ENCODE measurements at regions not wholly inside any gene's neighbourhood (a gene's known extent, or its start where the extent isn't known, plus 50 kb on each side); places are given as distances from the start of the nearest gene placed in this dataset.

GRCh38 chr11:70805971-70806370, 407.6 kb downstream of the CTTN start:
- DNase-seq (ENCODE audit: low spot score) (no peak), ATAC-seq (no peak)

DNA sequence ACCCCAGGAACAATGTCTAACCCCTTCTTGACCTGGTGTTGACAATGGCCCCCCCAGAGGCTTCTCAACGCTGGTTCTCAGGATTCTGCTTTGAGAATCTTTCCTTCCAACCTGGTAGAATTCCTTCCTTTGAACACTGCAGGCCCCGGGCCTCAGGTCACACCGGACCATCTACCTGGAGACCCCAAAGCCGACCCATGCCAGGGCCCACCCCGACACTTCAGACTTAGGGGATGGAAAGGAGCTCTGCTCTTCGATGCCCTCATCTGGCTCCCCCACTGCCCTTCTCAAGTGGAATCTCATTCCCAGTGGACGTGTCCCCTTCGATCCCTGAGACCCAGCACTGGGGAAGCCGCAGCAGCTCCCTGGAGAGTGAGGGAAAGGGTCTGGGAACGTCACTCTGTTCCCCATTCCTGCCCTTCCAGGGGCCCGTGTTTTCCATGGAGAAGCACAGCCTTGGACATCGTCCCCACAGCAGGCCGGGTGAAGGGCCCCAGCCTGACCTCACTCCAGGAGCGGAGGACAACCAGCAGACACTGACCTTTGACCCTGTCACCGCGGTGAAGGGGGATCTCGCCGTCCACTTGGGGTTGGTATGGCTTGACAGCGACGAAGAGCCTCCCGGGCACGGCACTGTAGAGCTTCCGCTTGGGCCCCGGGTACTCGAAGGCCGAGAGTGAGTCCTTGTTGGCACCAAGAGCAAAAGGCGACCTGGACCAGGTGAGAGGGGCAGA, 408.3 kb downstream of the CTTN start:
- DNase-seq (ENCODE audit: low spot score) (no peak), ATAC-seq (no peak)

DNA sequence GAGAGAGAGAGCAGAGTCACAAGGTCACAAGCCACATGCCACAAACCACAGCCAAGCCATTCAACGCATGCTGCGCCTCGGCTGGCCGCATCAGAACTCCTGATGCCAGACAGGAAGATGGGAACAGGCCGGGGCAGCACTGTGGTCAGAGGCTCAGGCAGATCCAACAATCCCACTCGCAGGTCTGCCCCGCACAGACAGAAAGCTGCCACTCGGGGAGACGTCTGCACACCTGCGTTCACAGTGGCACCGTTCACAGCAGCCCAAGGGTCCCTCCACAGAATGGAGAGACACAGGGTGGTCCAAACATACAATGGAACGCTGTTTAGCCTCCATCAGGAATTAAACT, 408.8 kb downstream of the CTTN start:
- DNase-seq (ENCODE audit: low spot score): no peak
- ATAC-seq: no peak

GRCh38 chr11:70808686-70809375, 410.5 kb downstream of the CTTN start:
- DNase-seq (ENCODE audit: low spot score): no peak
- no peak for ATAC-seq

GRCh38 chr11:70810133-70810532, 411.8 kb downstream of the CTTN start:
- DNase-seq (ENCODE audit: low spot score): no peak
- no peak for ATAC-seq

GRCh38 chr11:70810681-70811080, 412.4 kb downstream of the CTTN start:
- DNase-seq (ENCODE audit: low spot score): no peak
- ATAC-seq: no peak

GRCh38 chr11:70811483-70811882, 413.2 kb downstream of the CTTN start:
- DNase-seq (ENCODE audit: low spot score) (no peak), ATAC-seq (no peak)

- ATAC-seq (no peak), DNase-seq (ENCODE audit: low spot score) (no peak)
These were observed 413.6 kb downstream of the CTTN start for GRCh38 chr11:70811915-70812314.

DNA sequence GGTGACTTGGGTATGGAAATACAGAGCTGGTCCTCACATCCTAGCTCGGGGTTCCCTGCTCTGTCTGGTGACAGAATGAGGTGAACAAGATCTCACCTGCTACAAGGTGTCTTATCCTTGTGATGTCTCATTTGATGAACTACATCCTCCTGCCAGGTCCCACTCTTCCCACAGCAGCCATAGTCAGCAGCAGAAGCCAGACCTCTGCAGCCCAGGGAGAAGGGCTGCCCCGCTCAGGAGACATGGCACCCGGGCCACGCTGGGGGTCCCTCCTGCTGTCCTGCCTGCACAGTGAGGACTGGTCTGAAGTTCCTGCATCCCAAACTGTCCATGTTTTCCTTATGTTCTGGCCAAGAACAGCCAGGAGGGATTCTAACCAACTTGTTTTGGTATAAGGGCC, 414.1 kb downstream of the CTTN start:
- ATAC-seq (no peak), DNase-seq (ENCODE audit: low spot score) (no peak)

- ATAC-seq (no peak), DNase-seq (ENCODE audit: low spot score) (no peak)
These were observed 415.3 kb downstream of the CTTN start for GRCh38 chr11:70813651-70814050.

DNA sequence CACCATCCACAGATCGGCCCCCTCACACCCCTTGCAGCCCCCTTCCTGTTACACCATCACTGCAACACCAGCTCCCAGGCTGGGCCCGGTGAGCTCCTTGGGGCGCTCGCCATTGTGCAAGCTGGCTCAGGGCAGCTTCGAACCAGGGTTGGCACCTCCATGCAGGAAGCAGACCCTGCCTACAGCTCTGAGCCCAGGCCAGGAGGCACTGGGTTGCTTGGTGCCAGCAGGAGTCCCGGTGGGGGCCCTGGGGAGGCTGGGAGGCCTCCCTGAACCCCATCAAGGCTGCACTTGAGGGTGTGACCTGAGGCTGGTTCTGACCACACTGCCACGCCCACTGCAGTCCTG, 417.1 kb downstream of the CTTN start:
- ATAC-seq: peak; percentile 13
- no peak for DNase-seq (ENCODE audit: low spot score)

DNA sequence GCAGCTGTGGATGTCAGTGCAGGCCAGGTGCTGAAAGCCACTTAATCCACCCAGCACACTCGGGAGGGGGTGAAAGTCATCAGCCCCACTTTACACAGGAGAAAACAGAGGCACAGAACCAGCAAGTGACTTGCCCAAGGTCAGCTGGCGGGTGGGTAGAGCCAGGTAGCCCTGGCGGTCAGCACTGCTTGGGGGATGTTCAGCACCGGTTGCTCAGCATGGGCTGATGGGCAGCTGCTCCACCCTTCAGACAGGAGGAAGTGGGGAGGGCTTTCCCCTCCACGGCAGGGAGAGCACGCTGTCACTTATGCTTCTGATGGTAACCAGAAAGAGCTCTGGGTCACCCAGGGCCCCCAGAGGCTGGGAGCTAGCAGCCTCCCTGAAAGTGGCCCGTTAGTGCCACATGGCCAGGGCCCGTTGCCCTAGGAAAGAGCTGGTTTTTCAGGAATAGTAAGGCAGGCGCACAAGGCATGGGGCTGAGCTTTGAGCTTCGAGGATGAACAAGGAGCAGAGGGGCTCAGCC, 417.9 kb downstream of the CTTN start:
- ATAC-seq (no peak), DNase-seq (ENCODE audit: low spot score) (no peak)

DNA sequence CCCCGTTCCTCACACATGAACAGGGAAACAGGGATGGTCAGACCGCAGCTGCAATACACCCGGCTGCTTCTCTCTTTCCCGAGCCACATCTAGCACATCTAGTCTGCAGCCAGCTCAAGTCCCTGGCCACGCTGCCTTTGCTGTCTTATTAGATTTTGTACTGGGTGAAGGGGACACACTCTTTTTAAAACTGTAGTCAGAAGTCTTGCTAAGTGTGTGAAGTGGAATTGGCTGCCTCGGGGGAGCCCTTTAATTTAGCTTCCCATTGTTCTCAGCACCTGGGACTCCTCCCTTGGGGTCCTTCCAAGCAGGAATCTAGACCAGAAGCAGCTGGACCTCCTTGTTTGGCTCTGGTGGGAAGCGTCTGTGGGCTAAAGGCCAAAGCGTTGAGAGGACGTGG, 420.0 kb downstream of the CTTN start:
- DNase-seq (ENCODE audit: low spot score): no peak
- ATAC-seq: no peak

- no peak for DNase-seq (ENCODE audit: low spot score)
These were observed 420.7 kb downstream of the CTTN start for GRCh38 chr11:70819022-70819421.

DNA sequence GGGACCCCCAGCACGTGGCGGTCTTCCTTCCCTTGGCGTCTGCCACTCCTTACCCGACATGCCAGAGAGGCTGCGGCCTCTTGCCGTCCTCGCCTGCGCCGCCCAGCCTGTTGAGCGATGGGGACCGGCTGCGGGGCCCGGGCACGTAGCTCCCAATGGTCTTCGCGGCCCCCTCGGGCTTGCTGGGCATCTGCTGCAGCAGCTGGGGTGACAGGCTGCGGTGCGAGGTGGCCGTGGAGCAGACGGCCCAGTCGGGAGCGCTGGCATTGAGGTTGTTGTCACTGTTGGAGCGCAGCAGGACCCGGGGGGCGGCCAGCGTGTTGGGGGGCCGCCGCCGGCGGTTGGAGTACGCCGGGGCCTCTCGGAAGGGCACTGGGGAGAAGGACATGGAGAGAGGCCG, 422.0 kb downstream of the CTTN start:
- ATAC-seq (no peak), DNase-seq (ENCODE audit: low spot score) (no peak)

More at GRCh38 chr11:70819022-70819421, 420.7 kb downstream of the CTTN start:
- no peak for ATAC-seq

DNA sequence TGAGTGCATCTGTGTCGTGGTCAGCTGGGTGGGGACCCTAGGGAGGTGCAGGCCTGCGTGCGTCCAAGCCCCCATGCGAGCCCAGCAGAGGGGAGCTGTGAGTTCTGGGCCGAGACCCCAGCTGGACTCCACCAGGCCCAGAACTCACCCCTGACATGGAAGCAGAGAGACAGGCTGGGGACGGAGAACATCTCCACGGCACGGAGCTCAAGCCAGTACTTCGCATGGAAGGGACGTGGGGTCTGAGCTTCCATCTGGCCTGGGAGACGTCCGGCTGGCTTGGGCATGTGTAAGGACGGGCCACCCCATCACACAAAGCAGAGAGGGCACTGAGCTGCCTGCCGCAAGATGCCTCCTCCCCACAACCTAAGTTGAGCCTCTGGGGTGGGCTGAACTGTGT, 422.4 kb downstream of the CTTN start:
- DNase-seq (ENCODE audit: low spot score): no peak
- no peak for ATAC-seq

GRCh38 chr11:70823771-70824170, 425.4 kb downstream of the CTTN start:
- DNase-seq (ENCODE audit: low spot score) (no peak), ATAC-seq (peak; percentile 63)

- no peak for ATAC-seq
These were observed 426.4 kb downstream of the CTTN start for GRCh38 chr11:70824605-70825245.

DNA sequence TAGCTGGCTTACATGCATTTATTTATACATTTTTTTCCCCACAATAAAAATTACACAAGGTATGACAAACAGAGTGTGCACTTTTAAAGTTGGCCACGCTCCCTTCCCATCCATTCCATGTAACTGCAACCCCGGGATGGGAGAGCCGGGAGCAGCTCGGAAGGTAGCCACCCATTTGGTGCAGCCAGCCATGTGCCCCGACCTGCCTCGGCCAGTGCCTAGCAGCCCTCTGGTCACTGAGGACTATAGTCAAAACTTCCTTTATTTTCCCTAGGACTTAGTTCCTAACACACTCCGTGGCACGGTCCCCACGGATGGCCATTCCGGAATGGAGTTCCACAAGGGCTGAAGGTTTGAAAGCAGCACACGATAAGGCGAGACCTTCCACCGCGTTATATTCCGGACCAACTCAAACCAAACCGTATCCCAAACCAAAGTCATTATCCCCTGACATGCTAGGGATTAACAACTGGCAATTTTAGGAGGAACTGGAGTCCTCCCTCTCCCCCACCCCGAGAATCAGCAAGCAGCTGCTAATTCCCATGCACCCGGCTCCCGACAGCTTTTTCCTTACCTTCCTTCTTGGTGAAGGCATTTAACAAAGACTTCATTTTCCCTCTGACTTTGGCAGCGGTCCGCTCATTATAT, 426.4 kb downstream of the SHANK2 start:
- DNase-seq (ENCODE audit: low spot score) (no peak), ATAC-seq (no peak)

More at GRCh38 chr11:70824605-70825245, 426.4 kb downstream of the CTTN start:
- no peak for DNase-seq (ENCODE audit: low spot score)

DNA sequence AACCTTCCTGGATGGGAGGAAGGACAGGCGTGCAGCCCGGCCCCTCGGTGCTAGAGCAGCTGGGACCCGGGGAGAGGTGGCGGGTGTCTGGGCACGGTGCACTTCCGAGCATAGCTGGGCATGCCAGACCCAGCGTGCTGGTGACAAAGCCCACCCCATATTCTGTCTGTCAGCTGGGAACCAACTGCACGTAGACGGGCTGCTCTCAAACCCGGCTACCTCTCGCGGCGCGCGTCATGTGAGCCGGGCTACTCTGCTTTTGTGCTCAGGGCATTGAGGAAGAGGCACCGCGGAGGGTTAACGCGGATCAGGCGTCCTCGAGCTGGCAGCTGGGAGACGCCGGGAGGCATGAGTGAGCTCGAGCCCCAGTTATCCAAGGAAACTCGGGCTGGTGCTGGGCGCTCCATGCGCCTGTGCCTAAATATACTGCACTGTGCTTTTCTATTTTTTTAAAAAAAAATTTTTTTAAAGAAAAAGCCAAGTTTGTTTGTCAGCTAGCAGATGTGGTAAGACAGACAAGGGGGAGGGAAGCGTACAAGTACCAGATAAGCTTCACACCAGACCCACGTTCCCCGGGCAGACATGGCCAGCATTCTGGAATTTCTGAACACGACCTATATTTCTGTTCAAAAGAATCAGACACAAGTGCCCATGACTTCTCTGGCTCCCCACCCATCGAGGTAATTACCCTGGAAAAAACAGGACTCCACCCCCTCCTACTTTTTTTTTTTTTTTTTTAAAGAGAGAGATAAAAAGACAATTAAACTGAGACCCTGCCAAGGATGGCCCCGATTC, 425.6 kb downstream of the SHANK2 start:
- ATAC-seq: no peak

GRCh38 chr11:70828593-70829082, 423.7 kb downstream of the SHANK2 start:
- no peak for DNase-seq (ENCODE audit: low spot score)
- ATAC-seq: no peak

More for the DNA sequence above, 425.6 kb downstream of the SHANK2 start:
- no peak for DNase-seq (ENCODE audit: low spot score)

All from left lobe of liver (tissue), 2 donors.